Suprapubic skin (tissue), 3 donors: ENCODE measurements at regions not wholly inside any gene's neighbourhood (a gene's known extent, or its start where the extent isn't known, plus 50 kb on each side); places are given as distances from the start of the nearest gene placed in this dataset.
"Not testable (repeated sequence)": the region's sequence is repeated elsewhere in the genome, so short reads cannot be mapped to it uniquely, and the experiment has no call there.

Experiments used
- EP300 ChIP-seq: sonication (generic); formaldehyde crosslinking; IDR thresholded peaks from one replicate; pipeline ENCODE4 v1.6.1; 2017; ENCODE audit warnings: antibody characterized with exemption
- TF ChIP-seq, protein P1 (sequence below), 2 donors: fragments of 200-600 bp in 1 of 2; fragments of 450-650 bp in 1 of 2; sonication (generic) in 1 of 2; IDR thresholded peaks; one replicate each; pipeline ENCODE4 v1.5.1; 2016 to 2019; ENCODE audit warnings: antibody characterized with exemption in 2 of 2, mild to moderate bottlenecking in 1 of 2, moderate library complexity in 1 of 2

DNA sequence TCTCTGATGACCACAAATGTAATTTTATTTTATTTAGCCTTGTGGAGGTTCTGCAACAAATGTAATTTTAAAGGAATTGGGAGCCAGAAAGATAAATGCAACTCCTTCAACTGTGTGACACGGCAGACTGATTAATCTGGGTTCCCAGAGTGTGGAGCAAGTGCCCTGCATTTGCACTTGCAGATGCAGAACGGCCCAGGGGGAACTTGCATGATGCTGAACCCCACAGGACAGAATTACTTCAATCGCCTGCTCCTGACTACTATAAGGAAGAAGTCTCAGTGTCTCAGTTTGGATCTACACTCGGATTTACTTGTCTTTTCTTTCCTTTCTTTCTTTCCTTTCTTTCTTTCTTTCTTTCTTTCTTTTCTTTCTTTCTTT lies 107.2 kb upstream of the ACBD5 start:
- TF ChIP-seq EP300 = not testable (repeated sequence)
- TF ChIP-seq, protein P1, sequence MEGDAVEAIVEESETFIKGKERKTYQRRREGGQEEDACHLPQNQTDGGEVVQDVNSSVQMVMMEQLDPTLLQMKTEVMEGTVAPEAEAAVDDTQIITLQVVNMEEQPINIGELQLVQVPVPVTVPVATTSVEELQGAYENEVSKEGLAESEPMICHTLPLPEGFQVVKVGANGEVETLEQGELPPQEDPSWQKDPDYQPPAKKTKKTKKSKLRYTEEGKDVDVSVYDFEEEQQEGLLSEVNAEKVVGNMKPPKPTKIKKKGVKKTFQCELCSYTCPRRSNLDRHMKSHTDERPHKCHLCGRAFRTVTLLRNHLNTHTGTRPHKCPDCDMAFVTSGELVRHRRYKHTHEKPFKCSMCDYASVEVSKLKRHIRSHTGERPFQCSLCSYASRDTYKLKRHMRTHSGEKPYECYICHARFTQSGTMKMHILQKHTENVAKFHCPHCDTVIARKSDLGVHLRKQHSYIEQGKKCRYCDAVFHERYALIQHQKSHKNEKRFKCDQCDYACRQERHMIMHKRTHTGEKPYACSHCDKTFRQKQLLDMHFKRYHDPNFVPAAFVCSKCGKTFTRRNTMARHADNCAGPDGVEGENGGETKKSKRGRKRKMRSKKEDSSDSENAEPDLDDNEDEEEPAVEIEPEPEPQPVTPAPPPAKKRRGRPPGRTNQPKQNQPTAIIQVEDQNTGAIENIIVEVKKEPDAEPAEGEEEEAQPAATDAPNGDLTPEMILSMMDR (IDR thresholded peaks at IDR 0.05) = not testable (repeated sequence)
